ENCODE measurements at regions not wholly inside any gene's neighbourhood (a gene's known extent, or its start where the extent isn't known, plus 50 kb on each side); places are given as distances from the start of the nearest gene placed in this dataset.

GRCh38 chr20:43824309-43825050, 90.2 kb upstream of the TOX2 start:
- peak; percentile 51 for DNase-seq (ENCODE audit: low read depth)
- TF ChIP-seq CTCF (IDR thresholded peaks at IDR 0.05; ENCODE audit: insufficient read depth, low read depth, low read length): no peak
- H3K4me3 ChIP-seq (ENCODE audit: low read depth, low read length): no peak overlapping the region

DNA sequence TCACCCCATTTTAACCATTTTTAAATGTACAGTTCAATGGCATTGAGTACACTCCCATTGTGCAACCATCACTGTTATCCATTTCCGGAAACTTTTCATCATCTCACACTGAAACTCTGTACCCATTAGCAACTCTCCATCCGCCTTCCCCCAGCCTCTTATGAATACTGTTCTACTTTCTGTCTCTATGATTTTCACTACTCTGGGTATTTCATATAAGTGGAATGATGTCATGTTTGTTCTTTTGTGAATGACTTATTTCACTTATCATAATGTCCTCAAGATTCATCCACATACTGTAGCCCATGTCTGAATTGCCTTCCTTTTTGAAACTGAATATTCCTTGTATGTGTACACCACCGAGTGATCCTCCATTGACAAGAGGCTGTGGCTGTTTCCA, 92.9 kb upstream of the TOX2 start:
- TF ChIP-seq CTCF (IDR thresholded peaks at IDR 0.05; ENCODE audit: insufficient read depth, low read depth, low read length): no peak
- DNase-seq (ENCODE audit: low read depth): no peak
- H3K4me3 ChIP-seq (ENCODE audit: low read depth, low read length): no peak overlapping the region

GRCh38 chr20:43820731-43821330, 93.8 kb upstream of the TOX2 start:
- no peak for TF ChIP-seq CTCF (IDR thresholded peaks at IDR 0.05; ENCODE audit: insufficient read depth, low read depth, low read length)
- DNase-seq (ENCODE audit: low read depth): no peak
- no peak overlapping the region for H3K4me3 ChIP-seq (ENCODE audit: low read depth, low read length)

DNA sequence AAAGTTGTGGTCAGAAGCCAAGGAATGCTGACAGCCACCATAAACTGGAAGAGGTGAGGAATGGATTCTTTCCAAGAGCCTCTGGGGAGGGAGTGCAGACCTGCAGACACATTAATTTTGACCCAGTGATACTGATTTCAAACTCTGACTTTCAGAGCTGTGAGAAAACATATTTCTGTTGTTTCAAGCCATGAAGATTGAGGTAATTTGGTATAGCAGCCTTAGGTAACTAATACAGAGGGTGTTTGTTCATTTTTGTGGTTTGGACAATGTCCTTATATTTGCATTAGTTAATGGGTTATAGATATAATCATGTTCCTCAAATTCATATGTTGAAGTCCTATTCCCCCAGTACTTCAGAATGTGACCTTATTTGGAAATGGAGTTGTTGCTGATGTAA, 85.4 kb upstream of the GTSF1L start:
- no peak overlapping the region for H3K4me3 ChIP-seq (ENCODE audit: low read depth, low read length)
- TF ChIP-seq CTCF (IDR thresholded peaks at IDR 0.05; ENCODE audit: insufficient read depth, low read depth, low read length): no peak

GRCh38 chr20:43809206-43809819, 82.5 kb upstream of the GTSF1L start:
- no peak for TF ChIP-seq CTCF (IDR thresholded peaks at IDR 0.05; ENCODE audit: insufficient read depth, low read depth, low read length)
- H3K4me3 ChIP-seq (ENCODE audit: low read depth, low read length): no peak overlapping the region
- no peak for DNase-seq (ENCODE audit: low read depth)

More for the DNA sequence above, 85.4 kb upstream of the GTSF1L start:
- no peak for DNase-seq (ENCODE audit: low read depth)

DNA sequence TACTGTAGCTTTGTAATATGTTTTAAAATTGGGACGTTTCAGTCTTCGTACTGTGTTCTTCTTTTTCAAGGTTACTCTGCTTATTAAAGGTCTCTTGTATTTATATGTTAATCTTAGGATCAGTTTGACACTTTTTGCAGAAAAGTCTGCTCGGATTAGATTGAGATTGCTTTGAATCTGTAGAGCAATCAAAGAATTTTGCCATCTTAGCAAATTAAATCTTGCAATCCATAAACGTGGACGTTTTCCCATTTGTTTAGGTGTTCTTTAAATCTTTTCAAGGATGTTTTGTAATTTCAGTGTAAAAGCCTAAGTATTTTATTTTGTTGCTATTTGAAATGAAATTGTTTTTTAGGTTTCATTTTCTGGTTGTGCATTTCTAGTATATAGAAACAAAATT, 78.0 kb upstream of the GTSF1L start:
- TF ChIP-seq CTCF (IDR thresholded peaks at IDR 0.05; ENCODE audit: insufficient read depth, low read depth, low read length): no peak
- H3K4me3 ChIP-seq (ENCODE audit: low read depth, low read length): no peak overlapping the region
- DNase-seq (ENCODE audit: low read depth): no peak
